A673 (cell line): ENCODE measurements at regions not wholly inside any gene's neighbourhood (a gene's known extent, or its start where the extent isn't known, plus 50 kb on each side); places are given as distances from the start of the nearest gene placed in this dataset.
A peak's percentile ranks its signal among the peaks of the same experiment; 100 is the strongest.

ENCODE experiments used
- BruUV-seq: library from RNA; stranded (reverse); fragments of 400-500 nt; replicated peaks from 2 replicates; lab custom pipeline; 2021; lab: Mats Ljungman, UMichigan
- CTCF ChIA-PET: fragments of 300-600 bp; sonication (Branson Sonifier 250); formaldehyde crosslinking; loops from one replicate; lab custom pipeline; 2022; ENCODE audit warnings: antibody characterized with exemption; lab: Charles Lee
- POLR2A ChIA-PET: fragments of 300-600 bp; sonication (Branson Sonifier 250); formaldehyde crosslinking; loops from one replicate; lab custom pipeline; 2022; ENCODE audit warnings: antibody characterized with exemption; ENCODE audit not compliant: low non-redundant PET; lab: Charles Lee
- DNase-seq: peaks from one replicate; pipeline ENCODE4 v3.0.0-alpha.2; 2015; ENCODE audit warnings: low spot score
- H3K27ac ChIP-seq: fragments of 200-600 bp; sonication (generic); 2 replicates; pipeline ENCODE4 v1.5.1; 2016; ENCODE audit warnings: mixed run types, low read depth, mild to moderate bottlenecking, mixed read lengths, antibody characterized with exemption, low read length; ENCODE audit not compliant: poor library complexity, severe bottlenecking
- H3K27me3 ChIP-seq: fragments of 200-600 bp; sonication (generic); replicated peaks from 2 replicates; pipeline ENCODE4 v1.6.1; 2017; ENCODE audit warnings: mixed run types, low read depth, mild to moderate bottlenecking, mixed read lengths, antibody characterized with exemption, low read length; ENCODE audit not compliant: insufficient read depth, poor library complexity
- H3K36me3 ChIP-seq: fragments of 200-600 bp; sonication (generic); 2 replicates; pipeline ENCODE4 v1.6.1; 2016; ENCODE audit warnings: mixed run types, mild to moderate bottlenecking, mixed read lengths, antibody characterized with exemption, low read length; ENCODE audit not compliant: insufficient read depth, poor library complexity, severe bottlenecking
- H3K4me1 ChIP-seq: fragments of 200-600 bp; sonication (generic); 2 replicates; pipeline ENCODE4 v1.6.1; 2017; ENCODE audit warnings: mixed run types, mild to moderate bottlenecking, mixed read lengths, antibody characterized with exemption, low read length; ENCODE audit not compliant: insufficient read depth, poor library complexity, severe bottlenecking
- H3K4me3 ChIP-seq: fragments of 200-600 bp; sonication (generic); 2 replicates; pipeline ENCODE4 v1.5.1; 2016; ENCODE audit warnings: low read depth, mixed run types, mild to moderate bottlenecking, mixed read lengths, low read length; ENCODE audit not compliant: poor library complexity, severe bottlenecking
- H3K9me3 ChIP-seq: fragments of 200-600 bp; sonication (generic); 2 replicates; pipeline ENCODE4 v1.6.1; 2016; ENCODE audit warnings: mixed run types, low read depth, mild to moderate bottlenecking, mixed read lengths, antibody characterized with exemption, low read length; ENCODE audit not compliant: poor library complexity, severe bottlenecking
- CTCF ChIP-seq: fragments of 300-800, 200-600 bp; sonication (generic); conservative IDR thresholded peaks from 2 replicates; pipeline ENCODE4 v1.5.1; 2017; ENCODE audit warnings: low read depth, mild to moderate bottlenecking, antibody characterized with exemption, low read length, moderate library complexity, mixed read lengths
- EZH2 ChIP-seq: fragments of 200-600 bp; sonication (generic); IDR thresholded peaks from 2 replicates; pipeline ENCODE4 v1.6.1; 2017; ENCODE audit warnings: borderline replicate concordance, low read depth, mild to moderate bottlenecking, mixed read lengths, antibody characterized with exemption, low read length; ENCODE audit not compliant: poor library complexity, severe bottlenecking
- intact Hi-C: fragments of 100-400 bp; cut with micrococcal nuclease; formaldehyde crosslinking; loops from one replicate; pipeline ENCODE4 v1.10.0; 2022; ENCODE audit not compliant: unreplicated experiment

DNA sequence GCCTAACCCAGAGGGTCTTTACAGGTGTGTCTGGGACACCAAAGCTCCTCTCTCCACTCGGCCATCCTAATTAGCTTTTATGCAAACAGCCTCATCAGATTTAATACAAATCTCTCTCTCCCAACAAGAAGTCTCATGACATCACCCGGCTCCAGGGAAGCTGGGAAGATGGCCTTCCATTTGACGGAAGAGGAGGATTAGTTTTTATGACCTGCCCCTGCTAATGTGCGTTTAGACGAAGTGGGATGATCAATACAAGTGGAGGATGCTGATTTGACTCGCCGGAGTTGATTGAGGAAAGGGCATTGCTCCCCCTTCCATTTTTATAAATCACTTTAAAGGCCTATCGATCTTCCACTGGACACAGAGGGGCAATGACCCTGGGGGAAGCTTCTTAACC, 239.2 kb downstream of the BCL11B start:
- POLR2A ChIA-PET = no interaction called here
- no peaks in the 10 kb centered on the region for H3K27me3 ChIP-seq
- no peak overlapping the region for H3K27ac ChIP-seq
- no peaks in the 10 kb centered on the region for H3K4me1 ChIP-seq
- BruUV-seq = no TSS peak
- no peak for DNase-seq
- H3K9me3 ChIP-seq = no peaks in the 10 kb centered on the region
- intact Hi-C loops = no loop called here
- TF ChIP-seq CTCF = no peak
- TF ChIP-seq EZH2 = no peak
- H3K4me3 ChIP-seq = no peak overlapping the region
- CTCF ChIA-PET = no interaction called here
- H3K36me3 ChIP-seq = no peaks in the 10 kb centered on the region

DNA sequence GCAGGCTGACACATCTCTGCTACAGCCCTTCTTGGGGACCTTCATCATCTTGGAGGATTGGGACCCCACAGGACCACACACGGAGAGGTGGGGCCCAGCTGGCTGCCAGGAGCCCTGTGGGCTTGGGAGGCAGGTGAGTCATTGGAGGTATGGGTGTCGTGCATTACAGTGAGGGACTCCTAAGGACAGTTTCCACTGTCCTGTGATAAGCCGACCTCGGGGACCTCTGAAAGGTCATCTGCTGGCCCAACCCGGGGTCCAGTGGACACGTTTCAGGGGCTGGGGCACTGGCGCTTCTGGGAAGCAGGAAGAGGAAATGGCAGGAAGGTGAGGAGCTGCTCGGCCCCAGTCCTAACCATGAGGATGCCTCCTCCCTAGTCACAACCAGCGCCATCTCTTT, 238.0 kb downstream of the BCL11B start:
- H3K4me3 ChIP-seq = no peak overlapping the region
- no peak overlapping the region for H3K27ac ChIP-seq
- H3K27me3 ChIP-seq = no peaks in the 10 kb centered on the region
- TF ChIP-seq EZH2 (no peak), CTCF (no peak)
- H3K36me3 ChIP-seq = no peaks in the 10 kb centered on the region
- POLR2A ChIA-PET = no interaction called here
- no peak for DNase-seq
- CTCF ChIA-PET = no interaction called here
- no TSS peak for BruUV-seq
- intact Hi-C loops = no loop called here
- no peaks in the 10 kb centered on the region for H3K4me1 ChIP-seq
- H3K9me3 ChIP-seq = no peaks in the 10 kb centered on the region

GRCh38 chr14:99034711-99035171, 237.3 kb downstream of the BCL11B start:
- intact Hi-C loops = no loop called here

More at GRCh38 chr14:99034711-99035171, 237.3 kb downstream of the BCL11B start:
- Histone ChIP-seq H3K9me3 (no peaks in the 10 kb centered on the region), H3K27ac (no peak overlapping the region), H3K4me3 (no peak overlapping the region), H3K4me1 (no peaks in the 10 kb centered on the region), H3K27me3 (no peaks in the 10 kb centered on the region), H3K36me3 (no peaks in the 10 kb centered on the region)
- ChIA-PET POLR2A (interaction anchor here (0.8 kb wide), 1 partner anchor 12 kb away, joined by 3 read pairs; no protein-coding TSS in a partner anchor), CTCF (no interaction called here)
- BruUV-seq = no TSS peak
- TF ChIP-seq EZH2 (no peak), CTCF (peak; percentile 38)
- no peak for DNase-seq
